ENCODE measurements at regions not wholly inside any gene's neighbourhood (a gene's known extent, or its start where the extent isn't known, plus 50 kb on each side); places are given as distances from the start of the nearest gene placed in this dataset.

GRCh38 chr3:99506-99905, 97.1 kb upstream of the CHL1 start:
- TF ChIP-seq, protein P1, sequence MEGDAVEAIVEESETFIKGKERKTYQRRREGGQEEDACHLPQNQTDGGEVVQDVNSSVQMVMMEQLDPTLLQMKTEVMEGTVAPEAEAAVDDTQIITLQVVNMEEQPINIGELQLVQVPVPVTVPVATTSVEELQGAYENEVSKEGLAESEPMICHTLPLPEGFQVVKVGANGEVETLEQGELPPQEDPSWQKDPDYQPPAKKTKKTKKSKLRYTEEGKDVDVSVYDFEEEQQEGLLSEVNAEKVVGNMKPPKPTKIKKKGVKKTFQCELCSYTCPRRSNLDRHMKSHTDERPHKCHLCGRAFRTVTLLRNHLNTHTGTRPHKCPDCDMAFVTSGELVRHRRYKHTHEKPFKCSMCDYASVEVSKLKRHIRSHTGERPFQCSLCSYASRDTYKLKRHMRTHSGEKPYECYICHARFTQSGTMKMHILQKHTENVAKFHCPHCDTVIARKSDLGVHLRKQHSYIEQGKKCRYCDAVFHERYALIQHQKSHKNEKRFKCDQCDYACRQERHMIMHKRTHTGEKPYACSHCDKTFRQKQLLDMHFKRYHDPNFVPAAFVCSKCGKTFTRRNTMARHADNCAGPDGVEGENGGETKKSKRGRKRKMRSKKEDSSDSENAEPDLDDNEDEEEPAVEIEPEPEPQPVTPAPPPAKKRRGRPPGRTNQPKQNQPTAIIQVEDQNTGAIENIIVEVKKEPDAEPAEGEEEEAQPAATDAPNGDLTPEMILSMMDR (IDR thresholded peaks at IDR 0.05): no peak
- TF ChIP-seq POLR2AphosphoS5 (IDR thresholded peaks at IDR 0.05): no peak
